ENCODE measurements at regions not wholly inside any gene's neighbourhood (a gene's known extent, or its start where the extent isn't known, plus 50 kb on each side); places are given as distances from the start of the nearest gene placed in this dataset.

- Histone ChIP-seq H3K27ac (ENCODE audit: low read length in 2 of 2) (no peak overlapping the region), H3K79me2 (ENCODE audit: control insufficient read depth, insufficient read depth, low read length) (no peaks in the 10 kb centered on the region), H3K27me3 (replicated peaks in 1 of 4; ENCODE audit: control extremely low read depth in 1 of 4, control insufficient read depth in 3 of 4, insufficient read depth in 4 of 4, low read length in 3 of 4) (no peaks in the 10 kb centered on the region), H4K20me1 (ENCODE audit: control insufficient read depth, insufficient read depth, low read length, poor library complexity, severe bottlenecking) (no peaks in the 10 kb centered on the region), H3K4me1 (ENCODE audit: control insufficient read depth in 2 of 2, insufficient read depth in 2 of 2, low read length in 2 of 2) (no peaks in the 10 kb centered on the region), H2AFZ (ENCODE audit: insufficient read depth, low read depth, low read length, poor library complexity, severe bottlenecking) (no peak overlapping the region), H3K4me2 (replicated peaks; ENCODE audit: low read depth, low read length, poor library complexity, severe bottlenecking) (no peak overlapping the region), H3K4me3 (ENCODE audit: control extremely low read depth in 1 of 5, extremely low read depth in 1 of 5, insufficient read depth in 1 of 5, low read depth in 2 of 5, low read length in 4 of 5) (no peak overlapping the region), H3K36me3 (replicated peaks in 1 of 2; ENCODE audit: control extremely low read depth in 1 of 2, control insufficient read depth in 1 of 2, extremely low read depth in 1 of 2, insufficient read depth in 2 of 2, low read length in 1 of 2) (no peaks in the 10 kb centered on the region), H3K9ac (ENCODE audit: low read length) (no peak overlapping the region), H3K9me3 (ENCODE audit: control extremely low read depth in 1 of 3, control insufficient read depth in 2 of 3, insufficient read depth in 1 of 3, low read length in 2 of 3) (no peaks in the 10 kb centered on the region)
- Mint-ChIP-seq H3K4me3 (no peak overlapping the region), H3K4me1 (no peaks in the 10 kb centered on the region), H3K27me3 (no peaks in the 10 kb centered on the region), H3K9me3 (ENCODE audit: insufficient read depth) (peaks cover 9% of the 10 kb centered on the region), H3K27ac (no peak overlapping the region)
- WGBS (ENCODE audit: insufficient coverage) = 87% methylated on average over 3 of the region's 3 CpGs
- intact Hi-C loops (cut with micrococcal nuclease) = no loop called here
- no peak for DNase-seq
- ATAC-seq (ENCODE audit: low read depth) = no peak
- ChIA-PET POLR2A (no interaction called here), CTCF (no interaction called here)
- TF ChIP-seq, protein P1, sequence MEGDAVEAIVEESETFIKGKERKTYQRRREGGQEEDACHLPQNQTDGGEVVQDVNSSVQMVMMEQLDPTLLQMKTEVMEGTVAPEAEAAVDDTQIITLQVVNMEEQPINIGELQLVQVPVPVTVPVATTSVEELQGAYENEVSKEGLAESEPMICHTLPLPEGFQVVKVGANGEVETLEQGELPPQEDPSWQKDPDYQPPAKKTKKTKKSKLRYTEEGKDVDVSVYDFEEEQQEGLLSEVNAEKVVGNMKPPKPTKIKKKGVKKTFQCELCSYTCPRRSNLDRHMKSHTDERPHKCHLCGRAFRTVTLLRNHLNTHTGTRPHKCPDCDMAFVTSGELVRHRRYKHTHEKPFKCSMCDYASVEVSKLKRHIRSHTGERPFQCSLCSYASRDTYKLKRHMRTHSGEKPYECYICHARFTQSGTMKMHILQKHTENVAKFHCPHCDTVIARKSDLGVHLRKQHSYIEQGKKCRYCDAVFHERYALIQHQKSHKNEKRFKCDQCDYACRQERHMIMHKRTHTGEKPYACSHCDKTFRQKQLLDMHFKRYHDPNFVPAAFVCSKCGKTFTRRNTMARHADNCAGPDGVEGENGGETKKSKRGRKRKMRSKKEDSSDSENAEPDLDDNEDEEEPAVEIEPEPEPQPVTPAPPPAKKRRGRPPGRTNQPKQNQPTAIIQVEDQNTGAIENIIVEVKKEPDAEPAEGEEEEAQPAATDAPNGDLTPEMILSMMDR (IDR thresholded peaks at IDR 0.05) = no peak
- no peak for TF ChIP-seq EZH2 (IDR thresholded peaks at IDR 0.05; ENCODE audit: borderline replicate concordance, insufficient read depth, low read depth, low read length, poor library complexity, severe bottlenecking)
Observed at GRCh38 chr13:58921129-58921528, 1242.6 kb downstream of the DIAPH3 start.

GRCh38 chr13:58926858-58927257 lies 1236.9 kb downstream of the DIAPH3 start:
- no peak for DNase-seq
- no peak overlapping the region for H3K9ac ChIP-seq (ENCODE audit: low read length)

More at GRCh38 chr13:58926858-58927257, 1236.9 kb downstream of the DIAPH3 start:
- no peak for ATAC-seq (ENCODE audit: low read depth)
- H3K4me3 ChIP-seq (ENCODE audit: control extremely low read depth in 1 of 5, extremely low read depth in 1 of 5, insufficient read depth in 1 of 5, low read depth in 2 of 5, low read length in 4 of 5) = no peak overlapping the region
- Mint-ChIP-seq H3K27ac (no peak overlapping the region), H3K27me3 (no peaks in the 10 kb centered on the region), H3K4me1 (no peaks in the 10 kb centered on the region), H3K9me3 (ENCODE audit: insufficient read depth) (peaks cover 7% of the 10 kb centered on the region), H3K4me3 (no peak overlapping the region)
- no peaks in the 10 kb centered on the region for H4K20me1 ChIP-seq (ENCODE audit: control insufficient read depth, insufficient read depth, low read length, poor library complexity, severe bottlenecking)
- CTCF ChIA-PET = no interaction called here
- H3K36me3 ChIP-seq (replicated peaks in 1 of 2; ENCODE audit: control extremely low read depth in 1 of 2, control insufficient read depth in 1 of 2, extremely low read depth in 1 of 2, insufficient read depth in 2 of 2, low read length in 1 of 2) = no peaks in the 10 kb centered on the region
- H3K27ac ChIP-seq (ENCODE audit: low read length in 2 of 2) = no peak overlapping the region
- 100% methylated on average over 2 of the region's 3 CpGs for WGBS (ENCODE audit: insufficient coverage)
- H3K27me3 ChIP-seq (replicated peaks in 1 of 4; ENCODE audit: control extremely low read depth in 1 of 4, control insufficient read depth in 3 of 4, insufficient read depth in 4 of 4, low read length in 3 of 4) = no peaks in the 10 kb centered on the region
- H3K4me1 ChIP-seq (ENCODE audit: control insufficient read depth in 2 of 2, insufficient read depth in 2 of 2, low read length in 2 of 2) = no peaks in the 10 kb centered on the region
- no peak for TF ChIP-seq EZH2 (IDR thresholded peaks at IDR 0.05; ENCODE audit: borderline replicate concordance, insufficient read depth, low read depth, low read length, poor library complexity, severe bottlenecking)
- TF ChIP-seq, protein P1 (IDR thresholded peaks at IDR 0.05) = no peak
- H3K9me3 ChIP-seq (ENCODE audit: control extremely low read depth in 1 of 3, control insufficient read depth in 2 of 3, insufficient read depth in 1 of 3, low read length in 2 of 3) = no peaks in the 10 kb centered on the region
- H3K79me2 ChIP-seq (ENCODE audit: control insufficient read depth, insufficient read depth, low read length) = no peaks in the 10 kb centered on the region
- H3K4me2 ChIP-seq (replicated peaks; ENCODE audit: low read depth, low read length, poor library complexity, severe bottlenecking) = no peak overlapping the region
- H2AFZ ChIP-seq (ENCODE audit: insufficient read depth, low read depth, low read length, poor library complexity, severe bottlenecking) = no peak overlapping the region
- intact Hi-C loops (cut with micrococcal nuclease) = no loop called here
- POLR2A ChIA-PET = no interaction called here
